ENCODE measurements at regions not wholly inside any gene's neighbourhood (a gene's known extent, or its start where the extent isn't known, plus 50 kb on each side); places are given as distances from the start of the nearest gene placed in this dataset.

DNA sequence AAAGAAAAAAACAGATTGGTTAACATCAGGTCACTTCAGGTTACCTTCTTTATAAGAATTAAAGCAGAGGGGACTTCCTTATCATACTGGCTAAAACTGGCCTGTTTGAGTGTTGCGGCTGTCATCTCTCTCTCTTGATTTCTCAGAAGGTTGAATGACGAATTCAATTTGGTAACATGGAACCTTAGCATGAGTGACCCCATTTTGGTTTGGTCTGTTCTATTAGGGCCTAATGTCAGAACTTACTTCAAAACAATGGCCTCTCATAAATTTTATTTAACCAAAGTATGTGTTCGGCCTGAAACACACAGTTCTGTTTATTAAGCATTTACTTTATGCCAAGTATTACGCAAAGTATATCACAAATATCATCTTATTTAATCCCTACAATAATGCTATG lies 147.5 kb downstream of the CAAP1 start:
- TF ChIP-seq, protein P1, sequence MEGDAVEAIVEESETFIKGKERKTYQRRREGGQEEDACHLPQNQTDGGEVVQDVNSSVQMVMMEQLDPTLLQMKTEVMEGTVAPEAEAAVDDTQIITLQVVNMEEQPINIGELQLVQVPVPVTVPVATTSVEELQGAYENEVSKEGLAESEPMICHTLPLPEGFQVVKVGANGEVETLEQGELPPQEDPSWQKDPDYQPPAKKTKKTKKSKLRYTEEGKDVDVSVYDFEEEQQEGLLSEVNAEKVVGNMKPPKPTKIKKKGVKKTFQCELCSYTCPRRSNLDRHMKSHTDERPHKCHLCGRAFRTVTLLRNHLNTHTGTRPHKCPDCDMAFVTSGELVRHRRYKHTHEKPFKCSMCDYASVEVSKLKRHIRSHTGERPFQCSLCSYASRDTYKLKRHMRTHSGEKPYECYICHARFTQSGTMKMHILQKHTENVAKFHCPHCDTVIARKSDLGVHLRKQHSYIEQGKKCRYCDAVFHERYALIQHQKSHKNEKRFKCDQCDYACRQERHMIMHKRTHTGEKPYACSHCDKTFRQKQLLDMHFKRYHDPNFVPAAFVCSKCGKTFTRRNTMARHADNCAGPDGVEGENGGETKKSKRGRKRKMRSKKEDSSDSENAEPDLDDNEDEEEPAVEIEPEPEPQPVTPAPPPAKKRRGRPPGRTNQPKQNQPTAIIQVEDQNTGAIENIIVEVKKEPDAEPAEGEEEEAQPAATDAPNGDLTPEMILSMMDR (IDR thresholded peaks at IDR 0.05), result no peak
- TF ChIP-seq POLR2AphosphoS5 (IDR thresholded peaks at IDR 0.05) (no peak), POLR2A (IDR thresholded peaks at IDR 0.05) (no peak)

All from breast epithelium (tissue), 3 donors.